HG02642 (cell line): ENCODE measurements at regions not wholly inside any gene's neighbourhood (a gene's known extent, or its start where the extent isn't known, plus 50 kb on each side); places are given as distances from the start of the nearest gene placed in this dataset.
"Not testable (repeated sequence)": the region's sequence is repeated elsewhere in the genome, so short reads cannot be mapped to it uniquely, and the experiment has no call there.

Source experiments
- ATAC-seq: cut with Tn5 transposase; IDR thresholded peaks from one replicate; pipeline ENCODE4 v1.9.1; 2021; ENCODE audit warnings: mild to moderate bottlenecking; ENCODE audit not compliant: unreplicated experiment, poor library complexity

GRCh38 chr7:52620849-52621248 lies 414.6 kb upstream of the POM121L12 start:
- no peak for ATAC-seq

- no peak for ATAC-seq
These were observed 418.9 kb upstream of the POM121L12 start for GRCh38 chr7:52616552-52616951.

GRCh38 chr7:52615021-52615695 lies 420.3 kb upstream of the POM121L12 start:
- no peak for ATAC-seq

GRCh38 chr7:52609511-52609910 lies 425.9 kb upstream of the POM121L12 start:
- ATAC-seq, result no peak

- no peak for ATAC-seq
These were observed 442.7 kb upstream of the POM121L12 start for GRCh38 chr7:52592698-52593097.

- no peak for ATAC-seq
These were observed 448.7 kb upstream of the POM121L12 start for GRCh38 chr7:52586704-52587103.

- no peak for ATAC-seq
These were observed 451.4 kb upstream of the POM121L12 start for GRCh38 chr7:52584041-52584440.

GRCh38 chr7:52573141-52573540 lies 462.3 kb upstream of the POM121L12 start:
- ATAC-seq, result not testable (repeated sequence)

GRCh38 chr7:52571026-52571425 lies 464.4 kb upstream of the POM121L12 start:
- ATAC-seq, result no peak

GRCh38 chr7:52569151-52569550 lies 466.3 kb upstream of the POM121L12 start:
- no peak for ATAC-seq

- no peak for ATAC-seq
These were observed 469.5 kb upstream of the POM121L12 start for GRCh38 chr7:52565974-52566373.

- no peak for ATAC-seq
These were observed 479.6 kb upstream of the POM121L12 start for GRCh38 chr7:52555805-52556204.

- no peak for ATAC-seq
These were observed 488.0 kb upstream of the POM121L12 start for GRCh38 chr7:52547308-52547910.

- ATAC-seq, result not testable (repeated sequence)
These were observed 494.2 kb upstream of the POM121L12 start for GRCh38 chr7:52541198-52541765.

GRCh38 chr7:52540041-52540440 lies 495.4 kb upstream of the POM121L12 start:
- no peak for ATAC-seq

- no peak for ATAC-seq
These were observed 496.0 kb upstream of the POM121L12 start for GRCh38 chr7:52539414-52539813.

- ATAC-seq, result no peak
These were observed 498.4 kb upstream of the POM121L12 start for GRCh38 chr7:52537051-52537450.

- ATAC-seq, result no peak
These were observed 509.6 kb upstream of the POM121L12 start for GRCh38 chr7:52525772-52526341.

- no peak for ATAC-seq
These were observed 516.6 kb upstream of the POM121L12 start for GRCh38 chr7:52518869-52519268.

GRCh38 chr7:52512656-52513055 lies 522.8 kb upstream of the POM121L12 start:
- no peak for ATAC-seq

- ATAC-seq, result no peak
These were observed 527.7 kb upstream of the POM121L12 start for GRCh38 chr7:52507546-52508255.
